ENCODE measurements at regions not wholly inside any gene's neighbourhood (a gene's known extent, or its start where the extent isn't known, plus 50 kb on each side); places are given as distances from the start of the nearest gene placed in this dataset.
"Not testable (repeated sequence)": the region's sequence is repeated elsewhere in the genome, so short reads cannot be mapped to it uniquely, and the experiment has no call there.

DNA sequence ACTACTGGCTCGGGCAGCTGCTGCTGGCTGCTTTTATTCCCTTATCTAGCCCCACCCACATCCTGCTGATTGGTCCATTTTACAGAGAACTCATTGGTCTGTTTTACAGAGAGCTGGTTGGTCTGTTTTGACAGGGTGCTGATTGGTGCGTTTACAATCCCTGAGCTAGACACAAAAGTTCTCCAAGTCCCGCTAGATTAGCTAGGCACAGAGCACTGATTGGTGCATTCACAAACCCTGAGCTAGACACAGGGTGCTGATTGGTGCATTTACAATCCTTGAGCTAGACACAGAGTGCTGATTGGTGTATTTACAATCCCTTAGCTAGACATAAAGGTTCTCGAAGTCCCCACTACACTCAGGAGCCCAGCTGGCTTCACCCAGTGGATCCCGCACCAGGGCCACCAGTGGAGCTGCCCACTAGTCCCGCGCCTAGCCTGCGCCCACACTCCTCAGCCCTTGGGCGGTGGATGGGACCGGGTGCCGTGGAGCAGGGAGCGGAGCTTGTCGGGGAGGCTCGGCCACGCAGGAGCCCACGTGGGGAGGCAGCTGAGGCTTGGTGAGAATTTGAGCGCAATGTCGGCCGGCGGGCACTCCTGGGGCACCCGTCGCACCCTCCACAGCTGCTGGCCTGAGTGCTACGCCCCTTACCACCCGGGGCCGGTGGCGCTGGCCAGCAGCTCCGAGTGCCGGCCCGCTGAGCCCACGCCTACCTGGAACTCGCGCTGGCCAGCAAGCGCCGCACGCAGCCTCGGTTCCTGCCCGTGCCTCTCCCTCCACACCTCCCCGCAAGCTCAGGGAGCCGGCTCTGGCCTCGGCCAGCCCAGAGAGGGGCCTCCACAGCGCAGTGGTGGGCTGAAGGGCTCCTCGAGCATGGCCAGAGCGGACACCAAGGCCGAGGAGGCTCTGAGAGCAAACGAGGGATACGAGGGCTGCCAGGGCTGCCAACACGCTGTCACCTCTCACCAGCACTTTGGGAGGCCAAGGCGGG, 91.1 kb upstream of the HS3ST2 start:
- POLR2A ChIA-PET; H3K9ac ChIP-seq (ENCODE audit: low read length); H2AFZ ChIP-seq (ENCODE audit: insufficient read depth, low read depth, low read length, poor library complexity, severe bottlenecking); ATAC-seq (ENCODE audit: low read depth); H3K4me1 Mint-ChIP-seq; H3K79me2 ChIP-seq (ENCODE audit: control insufficient read depth, insufficient read depth, low read length); H3K27me3 ChIP-seq (replicated peaks in 1 of 4; ENCODE audit: control extremely low read depth in 1 of 4, control insufficient read depth in 3 of 4, insufficient read depth in 4 of 4, low read length in 3 of 4); H3K9me3 Mint-ChIP-seq (ENCODE audit: insufficient read depth); DNase-seq; H4K20me1 ChIP-seq (ENCODE audit: control insufficient read depth, insufficient read depth, low read length, poor library complexity, severe bottlenecking); H3K27ac ChIP-seq (ENCODE audit: low read length in 2 of 2); H3K4me3 Mint-ChIP-seq; H3K4me1 ChIP-seq (ENCODE audit: control insufficient read depth in 2 of 2, insufficient read depth in 2 of 2, low read length in 2 of 2); intact Hi-C loops (cut with micrococcal nuclease); H3K4me2 ChIP-seq (replicated peaks; ENCODE audit: low read depth, low read length, poor library complexity, severe bottlenecking); H3K27ac Mint-ChIP-seq; H3K36me3 ChIP-seq (replicated peaks in 1 of 2; ENCODE audit: control extremely low read depth in 1 of 2, control insufficient read depth in 1 of 2, extremely low read depth in 1 of 2, insufficient read depth in 2 of 2, low read length in 1 of 2); H3K4me3 ChIP-seq (ENCODE audit: control extremely low read depth in 1 of 5, extremely low read depth in 1 of 5, insufficient read depth in 1 of 5, low read depth in 2 of 5, low read length in 4 of 5): not testable (repeated sequence)
- peaks cover 32% of the 10 kb centered on the region for H3K27me3 Mint-ChIP-seq
- CTCF ChIA-PET: interaction anchor here (0.6 kb wide), 1 partner anchor 13 kb away, joined by 3 read pairs; no protein-coding TSS in a partner anchor
- H3K9me3 ChIP-seq (ENCODE audit: control extremely low read depth in 1 of 3, control insufficient read depth in 2 of 3, insufficient read depth in 1 of 3, low read length in 2 of 3): peaks cover 0 to 14% (median 0%) of the 10 kb centered on the region in 3 donors
- WGBS (ENCODE audit: insufficient coverage): 95% methylated on average over 41 of the region's 48 CpGs

DNA sequence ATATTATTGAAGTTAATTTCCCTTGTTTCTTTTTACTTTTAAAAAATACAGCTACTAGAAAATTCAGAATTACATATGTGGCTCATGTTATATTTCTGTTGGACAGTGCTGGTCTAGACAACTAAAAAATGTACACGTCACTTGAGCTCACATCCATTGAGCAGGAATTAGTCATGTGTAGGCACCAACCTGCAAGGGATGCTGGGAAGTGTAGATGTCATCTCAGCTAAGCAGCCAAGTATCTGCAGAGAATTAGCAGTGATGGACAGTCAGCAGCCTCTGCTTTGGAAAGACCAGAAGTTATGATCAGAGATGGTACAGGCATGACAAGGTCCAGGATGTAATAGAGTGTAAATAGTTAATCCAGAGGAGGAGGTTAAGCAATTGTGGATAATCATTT, 87.1 kb upstream of the HS3ST2 start:
- Histone ChIP-seq H3K4me2 (replicated peaks; ENCODE audit: low read depth, low read length, poor library complexity, severe bottlenecking) (no peak overlapping the region), H3K9me3 (ENCODE audit: control extremely low read depth in 1 of 3, control insufficient read depth in 2 of 3, insufficient read depth in 1 of 3, low read length in 2 of 3) (peaks cover 0 to 10% (median 0%) of the 10 kb centered on the region in 3 donors), H3K4me3 (ENCODE audit: control extremely low read depth in 1 of 5, extremely low read depth in 1 of 5, insufficient read depth in 1 of 5, low read depth in 2 of 5, low read length in 4 of 5) (no peak overlapping the region), H2AFZ (ENCODE audit: insufficient read depth, low read depth, low read length, poor library complexity, severe bottlenecking) (no peak overlapping the region), H3K36me3 (replicated peaks in 1 of 2; ENCODE audit: control extremely low read depth in 1 of 2, control insufficient read depth in 1 of 2, extremely low read depth in 1 of 2, insufficient read depth in 2 of 2, low read length in 1 of 2) (no peaks in the 10 kb centered on the region), H3K4me1 (ENCODE audit: control insufficient read depth in 2 of 2, insufficient read depth in 2 of 2, low read length in 2 of 2) (no peaks in the 10 kb centered on the region), H4K20me1 (ENCODE audit: control insufficient read depth, insufficient read depth, low read length, poor library complexity, severe bottlenecking) (no peaks in the 10 kb centered on the region), H3K27ac (ENCODE audit: low read length in 2 of 2) (no peak overlapping the region), H3K27me3 (replicated peaks in 1 of 4; ENCODE audit: control extremely low read depth in 1 of 4, control insufficient read depth in 3 of 4, insufficient read depth in 4 of 4, low read length in 3 of 4) (no peaks in the 10 kb centered on the region), H3K79me2 (ENCODE audit: control insufficient read depth, insufficient read depth, low read length) (no peaks in the 10 kb centered on the region), H3K9ac (ENCODE audit: low read length) (no peak overlapping the region)
- Mint-ChIP-seq H3K4me1 (no peaks in the 10 kb centered on the region), H3K27ac (no peak overlapping the region), H3K9me3 (ENCODE audit: insufficient read depth) (no peaks in the 10 kb centered on the region), H3K4me3 (no peak overlapping the region), H3K27me3 (peaks cover 23% of the 10 kb centered on the region)
- WGBS (ENCODE audit: insufficient coverage): 90% methylated on average over 1 of the region's 1 CpG
- CTCF ChIA-PET: interaction anchor here (0.8 kb wide), 1 partner anchor 12 kb away, joined by 3 read pairs; no protein-coding TSS in a partner anchor
- POLR2A ChIA-PET: no interaction called here
- intact Hi-C loops (cut with micrococcal nuclease): no loop called here
- DNase-seq: no peak
- no peak for ATAC-seq (ENCODE audit: low read depth)
- TF ChIP-seq EZH2 (IDR thresholded peaks at IDR 0.05; ENCODE audit: borderline replicate concordance, insufficient read depth, low read depth, low read length, poor library complexity, severe bottlenecking): no peak
- TF ChIP-seq, protein P1, sequence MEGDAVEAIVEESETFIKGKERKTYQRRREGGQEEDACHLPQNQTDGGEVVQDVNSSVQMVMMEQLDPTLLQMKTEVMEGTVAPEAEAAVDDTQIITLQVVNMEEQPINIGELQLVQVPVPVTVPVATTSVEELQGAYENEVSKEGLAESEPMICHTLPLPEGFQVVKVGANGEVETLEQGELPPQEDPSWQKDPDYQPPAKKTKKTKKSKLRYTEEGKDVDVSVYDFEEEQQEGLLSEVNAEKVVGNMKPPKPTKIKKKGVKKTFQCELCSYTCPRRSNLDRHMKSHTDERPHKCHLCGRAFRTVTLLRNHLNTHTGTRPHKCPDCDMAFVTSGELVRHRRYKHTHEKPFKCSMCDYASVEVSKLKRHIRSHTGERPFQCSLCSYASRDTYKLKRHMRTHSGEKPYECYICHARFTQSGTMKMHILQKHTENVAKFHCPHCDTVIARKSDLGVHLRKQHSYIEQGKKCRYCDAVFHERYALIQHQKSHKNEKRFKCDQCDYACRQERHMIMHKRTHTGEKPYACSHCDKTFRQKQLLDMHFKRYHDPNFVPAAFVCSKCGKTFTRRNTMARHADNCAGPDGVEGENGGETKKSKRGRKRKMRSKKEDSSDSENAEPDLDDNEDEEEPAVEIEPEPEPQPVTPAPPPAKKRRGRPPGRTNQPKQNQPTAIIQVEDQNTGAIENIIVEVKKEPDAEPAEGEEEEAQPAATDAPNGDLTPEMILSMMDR (IDR thresholded peaks at IDR 0.05): no peak

All from B cell (primary cell).